Stomach (tissue), 8 donors: ENCODE measurements at regions not wholly inside any gene's neighbourhood (a gene's known extent, or its start where the extent isn't known, plus 50 kb on each side); places are given as distances from the start of the nearest gene placed in this dataset.

ENCODE experiments used
- DNase-seq, 2 donors: peaks; one replicate each; pipeline versions ENCODE4 v3.0.0 to v3.0.0-alpha.2; 2013 to 2019
- H3K27ac ChIP-seq, 5 donors: fragments of 200-600 bp in 4 of 5; sonication (generic) in 4 of 5; one replicate each; pipeline ENCODE4 v1.5.1; 2013 to 2019; ENCODE audit warnings: mild to moderate bottlenecking in 1 of 5, moderate library complexity in 1 of 5
- H3K27me3 ChIP-seq, 3 donors: fragments of 200-600 bp; sonication (generic); one replicate each; pipeline ENCODE4 v1.5.1; 2017 to 2019; ENCODE audit warnings: mixed run types in 1 of 3
- H3K36me3 ChIP-seq, 4 donors: fragments of 200-600 bp; sonication (generic); 1 replicate in 3 of 4; 2 replicates in 1 of 4; pipeline ENCODE4 v1.5.1; 2016 to 2019
- H3K4me1 ChIP-seq, 4 donors: fragments of 200-600 bp; sonication (generic); one replicate each; pipeline ENCODE4 v1.5.1; 2016 to 2019
- H3K4me3 ChIP-seq, 4 donors: fragments of 200-600 bp; sonication (generic) in 3 of 4; one replicate each; pipeline ENCODE4 v1.5.1; 2016 to 2019; ENCODE audit warnings: mild to moderate bottlenecking in 1 of 4
- H3K9me3 ChIP-seq, 4 donors: fragments of 200-600 bp; sonication (generic); one replicate each; pipeline ENCODE4 v1.5.1; 2016 to 2019
- EP300 ChIP-seq: sonication (generic); formaldehyde crosslinking; IDR thresholded peaks from one replicate; pipeline ENCODE4 v1.6.1; 2017; ENCODE audit warnings: antibody characterized with exemption
- POLR2A ChIP-seq, 4 donors: fragments of 450-650 bp; IDR thresholded peaks; one replicate each; pipeline ENCODE4 v1.6.1; 2016; ENCODE audit warnings: antibody characterized with exemption in 4 of 4, control low read depth in 2 of 4, mild to moderate bottlenecking in 1 of 4, moderate library complexity in 1 of 4
- POLR2AphosphoS5 ChIP-seq, 3 donors: sonication (generic); formaldehyde crosslinking; IDR thresholded peaks; one replicate each; pipeline ENCODE4 v1.6.1; 2016; ENCODE audit warnings: antibody characterized with exemption in 3 of 3
- WGBS, 5 donors: extraction: QIAGEN DNeasy Blood & Tissue Kit in 3 of 5; methylation state at CpG; one replicate each; pipeline versions ENCODE4 v1.1.5 to v1.1.7; 2013 to 2018; 5-methylcytosine and 5-hydroxymethylcytosine counted together
- intact Hi-C: fragments of 100-400 bp; cut with DNase I; formaldehyde crosslinking; loops from one replicate; pipeline ENCODE4 v1.15.1; 2023; ENCODE audit warnings: low total_unique reads
- TF ChIP-seq, protein P1 (sequence below), 7 experiments: fragments of 450-650 bp in 4 of 7; fragments of 200-600 bp in 3 of 7; sonication (generic) in 3 of 7; IDR thresholded peaks; one replicate each; pipeline ENCODE4 v1.5.1; 2016 to 2019; ENCODE audit warnings: antibody characterized with exemption in 7 of 7, control low read depth in 2 of 7, mild to moderate bottlenecking in 1 of 7
- donor health status: healthy with polysubstance abuse.
- donor health status: Bipolar disorder and iron deficiency.
- donor health status: healthy.

DNA sequence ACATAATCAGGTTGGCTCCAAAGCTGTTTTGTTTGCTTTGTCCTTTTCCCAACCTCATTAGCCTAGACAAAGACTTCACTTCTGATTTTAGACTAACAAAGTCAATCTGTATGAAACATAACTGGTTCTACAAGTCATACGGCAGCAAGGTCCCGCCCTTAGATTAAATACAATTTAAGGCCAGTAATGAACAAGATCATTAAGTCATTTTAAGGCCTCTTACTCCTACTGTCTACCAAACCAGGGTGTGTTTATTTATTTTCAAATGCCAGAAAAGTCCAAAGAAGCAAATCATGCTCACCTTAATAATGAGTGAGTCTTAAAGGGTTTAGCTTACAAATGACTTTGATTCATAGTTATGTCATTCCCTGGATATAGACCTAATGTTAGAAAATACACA lies 148.4 kb upstream of the ACVR2A start:
- TF ChIP-seq, protein P1, sequence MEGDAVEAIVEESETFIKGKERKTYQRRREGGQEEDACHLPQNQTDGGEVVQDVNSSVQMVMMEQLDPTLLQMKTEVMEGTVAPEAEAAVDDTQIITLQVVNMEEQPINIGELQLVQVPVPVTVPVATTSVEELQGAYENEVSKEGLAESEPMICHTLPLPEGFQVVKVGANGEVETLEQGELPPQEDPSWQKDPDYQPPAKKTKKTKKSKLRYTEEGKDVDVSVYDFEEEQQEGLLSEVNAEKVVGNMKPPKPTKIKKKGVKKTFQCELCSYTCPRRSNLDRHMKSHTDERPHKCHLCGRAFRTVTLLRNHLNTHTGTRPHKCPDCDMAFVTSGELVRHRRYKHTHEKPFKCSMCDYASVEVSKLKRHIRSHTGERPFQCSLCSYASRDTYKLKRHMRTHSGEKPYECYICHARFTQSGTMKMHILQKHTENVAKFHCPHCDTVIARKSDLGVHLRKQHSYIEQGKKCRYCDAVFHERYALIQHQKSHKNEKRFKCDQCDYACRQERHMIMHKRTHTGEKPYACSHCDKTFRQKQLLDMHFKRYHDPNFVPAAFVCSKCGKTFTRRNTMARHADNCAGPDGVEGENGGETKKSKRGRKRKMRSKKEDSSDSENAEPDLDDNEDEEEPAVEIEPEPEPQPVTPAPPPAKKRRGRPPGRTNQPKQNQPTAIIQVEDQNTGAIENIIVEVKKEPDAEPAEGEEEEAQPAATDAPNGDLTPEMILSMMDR (IDR thresholded peaks at IDR 0.05): no peak
- TF ChIP-seq POLR2AphosphoS5 (IDR thresholded peaks at IDR 0.05): peak in 1 of 3 donors; percentile 62
- Histone ChIP-seq H3K4me3 (no peak overlapping the region), H3K27me3 (no peaks in the 10 kb centered on the region), H3K4me1 (peaks cover 0 to 4% (median 2%) of the 10 kb centered on the region in 4 donors), H3K27ac (peak overlapping the region in 2 of 5 donors; percentile 23 to 44), H3K9me3 (no peaks in the 10 kb centered on the region), H3K36me3 (no peaks in the 10 kb centered on the region)
- intact Hi-C loops: no loop called here
- DNase-seq: peak in 1 of 2 donors; percentile 77
- 26 to 82% (median 46%) methylated on average over 2 of the region's 2 CpGs for WGBS, 5 donors

DNA sequence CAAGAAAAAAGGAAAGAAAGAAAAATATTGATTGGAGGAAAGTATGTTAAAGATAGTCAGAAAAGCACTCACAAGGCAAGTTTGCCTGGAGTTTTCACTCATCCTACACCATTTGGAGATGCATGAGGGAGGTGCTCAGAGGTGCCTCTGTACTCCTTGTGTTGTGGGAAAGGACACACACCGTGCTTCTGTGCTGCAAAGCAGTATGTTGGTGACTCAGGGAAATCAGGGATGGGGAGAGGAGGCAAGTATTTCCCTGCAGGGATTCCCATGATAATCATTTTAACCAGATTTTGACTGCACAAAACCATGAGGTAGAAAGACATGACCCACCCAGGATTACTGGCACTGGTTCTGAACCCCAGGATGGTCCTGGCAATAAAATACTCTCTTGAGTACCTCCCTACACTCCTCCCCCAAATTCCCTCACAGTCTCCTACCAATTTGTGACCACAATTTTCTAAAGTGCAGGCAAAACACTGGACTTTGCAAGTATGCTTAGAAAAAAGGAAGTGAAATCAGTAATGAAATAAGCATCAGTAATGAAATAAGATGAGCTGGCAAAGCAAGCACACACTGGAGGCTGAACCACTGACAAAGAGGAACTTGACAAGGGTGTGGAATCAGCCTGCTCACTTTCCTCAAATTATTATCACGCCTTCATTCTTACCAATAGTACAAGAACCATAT lies 155.5 kb upstream of the ACVR2A start:
- Histone ChIP-seq H3K9me3 (peaks cover 0 to 7% (median 3%) of the 10 kb centered on the region in 4 donors), H3K27me3 (no peaks in the 10 kb centered on the region), H3K4me3 (no peak overlapping the region), H3K4me1 (no peaks in the 10 kb centered on the region), H3K36me3 (no peaks in the 10 kb centered on the region), H3K27ac (no peak overlapping the region)
- intact Hi-C loops: no loop called here
- DNase-seq: peak in 1 of 2 donors; percentile 11
- TF ChIP-seq EP300: no peak
- TF ChIP-seq POLR2A (IDR thresholded peaks at IDR 0.05): no peak
- TF ChIP-seq, protein P1 (IDR thresholded peaks at IDR 0.05): no peak
- no peak for TF ChIP-seq POLR2AphosphoS5 (IDR thresholded peaks at IDR 0.05)
- WGBS, 5 donors: 64 to 86% (median 76%) methylated on average over 2 of the region's 2 CpGs

DNA sequence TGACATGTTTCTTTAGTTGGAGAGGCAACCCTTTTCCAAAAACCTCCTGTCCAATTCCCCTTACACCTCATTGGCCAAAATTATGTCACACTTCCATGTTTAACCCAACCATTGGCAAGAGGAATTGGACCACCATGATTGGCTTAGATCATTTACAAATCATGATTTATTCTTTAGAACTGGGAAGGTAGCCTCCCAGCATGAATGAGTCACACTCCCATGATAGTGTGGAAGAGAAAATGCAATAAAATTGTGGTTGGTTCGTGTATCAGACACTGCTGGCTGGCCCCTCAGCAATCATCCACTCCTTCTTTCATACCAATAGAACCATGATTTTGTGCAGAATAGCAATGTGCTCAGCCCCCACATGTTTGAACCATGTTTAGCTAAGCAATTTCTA lies 156.6 kb upstream of the ACVR2A start:
- TF ChIP-seq, protein P1 (IDR thresholded peaks at IDR 0.05): no peak
- no peak for TF ChIP-seq POLR2AphosphoS5 (IDR thresholded peaks at IDR 0.05)
- TF ChIP-seq EP300: no peak
- Histone ChIP-seq H3K9me3 (peaks cover 0 to 7% (median 3%) of the 10 kb centered on the region in 4 donors), H3K4me1 (no peaks in the 10 kb centered on the region), H3K36me3 (no peaks in the 10 kb centered on the region), H3K27me3 (no peaks in the 10 kb centered on the region), H3K4me3 (no peak overlapping the region), H3K27ac (no peak overlapping the region)
- WGBS, 5 donors: 56 to 81% (median 76%) methylated on average over 1 of the region's 1 CpG
- DNase-seq: no peak
- intact Hi-C loops: no loop called here

DNA sequence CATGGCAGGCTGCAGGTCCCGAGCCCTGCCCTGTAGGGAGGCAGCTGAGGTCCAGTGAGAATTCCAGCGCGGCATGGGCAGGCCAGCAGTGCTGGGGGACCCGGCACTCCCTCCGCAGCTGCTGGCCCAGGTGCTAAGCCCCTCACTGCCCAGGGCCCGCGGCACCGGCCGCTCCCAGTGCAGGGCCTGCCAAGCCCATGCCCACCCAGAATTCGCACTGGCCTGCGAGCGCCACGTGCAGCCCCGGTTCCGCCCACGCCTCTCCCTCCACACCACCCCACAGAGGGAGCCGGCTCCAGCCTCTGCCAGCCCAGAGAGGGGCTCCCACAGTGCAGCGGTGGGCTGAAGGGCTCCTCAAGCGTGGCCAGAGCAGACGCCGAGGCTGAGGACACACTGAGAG lies 158.5 kb upstream of the ACVR2A start:
- H3K4me3 ChIP-seq: no peak overlapping the region
- H3K27me3 ChIP-seq: no peaks in the 10 kb centered on the region
- no peaks in the 10 kb centered on the region for H3K4me1 ChIP-seq
- intact Hi-C loops: no loop called here
- 80 to 97% (median 90%) methylated on average over 7 to 21 of the region's 21 CpGs for WGBS, 5 donors
- no peak for DNase-seq
- TF ChIP-seq POLR2A (IDR thresholded peaks at IDR 0.05) (no peak), EP300 (no peak), POLR2AphosphoS5 (IDR thresholded peaks at IDR 0.05) (no peak)
- TF ChIP-seq, protein P1 (IDR thresholded peaks at IDR 0.05): no peak
- H3K27ac ChIP-seq: no peak overlapping the region
- no peaks in the 10 kb centered on the region for H3K36me3 ChIP-seq
- peaks cover 0 to 7% (median 3%) of the 10 kb centered on the region in 4 donors for H3K9me3 ChIP-seq
